VCaP (cell line): ENCODE measurements at regions not wholly inside any gene's neighbourhood (a gene's known extent, or its start where the extent isn't known, plus 50 kb on each side); places are given as distances from the start of the nearest gene placed in this dataset.

Experiments
- H3K27ac ChIP-seq: fragments of 450-650 bp; 2 replicates; pipeline ENCODE4 v1.5.1; 2017
- CTCF ChIP-seq: fragments of 450-650 bp; conservative IDR thresholded peaks from 2 replicates; pipeline ENCODE4 v1.5.1; 2017; ENCODE audit warnings: mild to moderate bottlenecking, moderate library complexity

- H3K27ac ChIP-seq, result no peak overlapping the region
- TF ChIP-seq CTCF, result no peak
Observed at GRCh38 chr9:99412606-99413005, 190.5 kb downstream of the SEC61B start.

- no peak for TF ChIP-seq CTCF
- no peak overlapping the region for H3K27ac ChIP-seq
Observed at GRCh38 chr9:99414321-99414720, 192.2 kb downstream of the SEC61B start.

GRCh38 chr9:99415606-99416005 lies 193.5 kb downstream of the SEC61B start:
- H3K27ac ChIP-seq, result no peak overlapping the region
- no peak for TF ChIP-seq CTCF

- no peak overlapping the region for H3K27ac ChIP-seq
- TF ChIP-seq CTCF, result no peak
Observed at GRCh38 chr9:99416007-99416406, 193.9 kb downstream of the SEC61B start.

- no peak for TF ChIP-seq CTCF
- H3K27ac ChIP-seq, result no peak overlapping the region
Observed at GRCh38 chr9:99419070-99419469, 197.0 kb downstream of the SEC61B start.

GRCh38 chr9:99421369-99421768 lies 199.3 kb downstream of the SEC61B start:
- no peak for TF ChIP-seq CTCF
- H3K27ac ChIP-seq, result no peak overlapping the region

GRCh38 chr9:99425124-99425523 lies 203.0 kb downstream of the SEC61B start:
- TF ChIP-seq CTCF, result no peak
- H3K27ac ChIP-seq, result no peak overlapping the region
